HG03457 (cell line): ENCODE measurements at regions not wholly inside any gene's neighbourhood (a gene's known extent, or its start where the extent isn't known, plus 50 kb on each side); places are given as distances from the start of the nearest gene placed in this dataset.
"Not testable (repeated sequence)": the region's sequence is repeated elsewhere in the genome, so short reads cannot be mapped to it uniquely, and the experiment has no call there.

Experiments used
- ATAC-seq: cut with Tn5 transposase; IDR thresholded peaks from one replicate; pipeline ENCODE4 v1.9.1; 2021; ENCODE audit warnings: moderate number of reproducible peaks; ENCODE audit not compliant: unreplicated experiment

- ATAC-seq = no peak
Measured at GRCh38 chr1:87977145-87977544, 648.5 kb downstream of the LMO4 start.

DNA sequence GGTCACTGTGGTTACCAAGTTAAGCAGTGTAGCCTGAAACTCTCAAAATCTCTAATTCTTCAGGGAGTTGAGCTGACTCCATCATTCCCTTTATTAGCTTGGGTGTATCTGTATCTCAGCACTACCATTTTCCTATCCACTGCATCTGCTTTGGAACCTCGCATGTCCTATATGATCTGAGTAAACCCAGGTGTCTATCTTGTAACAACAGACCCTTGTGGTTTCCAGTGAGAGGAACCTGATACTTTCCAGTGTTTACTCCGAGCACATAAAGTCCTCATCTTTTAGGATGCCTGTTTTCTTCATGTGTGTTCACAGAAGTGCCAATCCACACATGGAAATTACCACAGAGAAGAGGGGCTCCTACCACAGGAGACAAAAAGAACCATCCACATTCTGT is 650.4 kb downstream of the LMO4 start:
- no peak for ATAC-seq

DNA sequence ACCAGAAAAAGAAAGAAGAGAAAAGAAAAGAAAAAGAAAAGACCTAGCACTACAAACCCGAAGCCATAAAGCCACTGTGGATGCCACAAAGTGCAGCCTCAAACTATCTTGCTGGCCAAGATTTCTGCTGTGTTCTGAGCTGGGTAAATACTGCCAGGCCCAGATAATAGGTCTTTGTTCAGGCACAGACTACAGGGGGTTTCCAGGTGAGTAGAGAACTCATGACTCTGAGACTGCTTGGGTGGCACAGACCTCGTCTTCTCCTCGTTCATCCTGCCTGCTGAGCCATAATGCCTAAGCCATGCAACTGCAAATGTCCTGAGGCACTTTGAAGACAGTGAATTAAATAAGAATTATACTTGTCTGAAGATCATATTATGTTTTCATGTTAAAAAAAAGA is 651.8 kb downstream of the LMO4 start:
- no peak for ATAC-seq

DNA sequence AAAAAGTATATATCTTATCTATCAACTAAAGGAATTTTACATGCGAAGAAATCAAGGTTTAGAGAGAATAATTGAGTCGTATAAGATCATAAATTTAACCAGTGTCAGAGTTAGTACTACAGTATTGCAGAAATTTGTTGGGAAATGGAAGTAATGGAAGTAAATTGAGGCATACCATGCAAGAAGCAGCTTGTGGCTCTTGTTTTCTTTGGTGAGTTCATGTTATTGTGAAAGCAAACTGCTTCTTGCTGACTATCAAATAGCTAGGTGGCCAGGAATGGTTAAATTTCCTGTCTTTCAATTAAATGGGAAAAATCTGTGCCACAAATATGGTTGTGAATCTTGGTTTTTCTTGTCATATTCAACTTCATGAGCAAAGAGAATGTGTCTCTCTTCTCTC is 652.7 kb downstream of the LMO4 start:
- ATAC-seq = no peak

DNA sequence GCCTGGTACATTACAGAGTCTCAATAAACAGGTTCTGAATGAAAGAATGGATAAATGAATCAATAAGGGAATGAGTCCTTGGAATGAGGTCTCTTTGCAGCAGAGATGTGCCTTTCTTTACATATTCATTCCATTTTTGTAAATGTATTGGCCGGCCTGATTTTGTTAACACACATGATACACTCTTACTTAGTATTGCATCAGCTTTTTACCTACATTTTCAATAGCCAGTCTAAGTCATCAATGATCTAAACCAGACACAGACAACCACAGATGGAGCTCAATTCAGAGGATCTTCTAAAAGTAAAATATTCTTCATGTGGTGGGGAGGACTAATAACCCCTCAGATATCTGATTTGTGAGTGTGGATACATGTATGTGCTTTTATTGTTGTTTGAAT is 653.1 kb downstream of the LMO4 start:
- ATAC-seq = no peak

DNA sequence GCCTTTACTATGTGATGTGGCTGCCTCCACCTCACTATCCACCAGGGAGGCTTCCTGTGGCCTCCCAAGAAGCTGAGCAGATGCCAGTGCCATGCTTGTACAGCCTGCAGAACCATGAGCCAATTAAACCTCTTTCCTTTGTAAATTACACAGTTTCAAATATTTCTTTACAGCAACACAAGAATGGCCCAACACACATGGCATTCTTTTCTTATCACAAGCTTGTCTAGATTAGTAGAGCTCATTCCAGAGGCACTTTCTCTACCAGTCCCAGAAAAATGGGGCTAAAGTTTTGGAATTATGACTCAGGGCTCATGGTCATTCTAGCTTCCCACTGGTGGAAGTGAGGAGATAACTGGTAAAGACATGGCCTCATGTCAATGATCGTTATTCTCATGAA is 655.2 kb downstream of the LMO4 start:
- no peak for ATAC-seq

GRCh38 chr1:87985071-87985470 is 656.4 kb downstream of the LMO4 start:
- no peak for ATAC-seq

GRCh38 chr1:87986130-87986866 is 657.6 kb downstream of the LMO4 start:
- no peak for ATAC-seq

GRCh38 chr1:87989346-87989745 is 660.7 kb downstream of the LMO4 start:
- no peak for ATAC-seq

DNA sequence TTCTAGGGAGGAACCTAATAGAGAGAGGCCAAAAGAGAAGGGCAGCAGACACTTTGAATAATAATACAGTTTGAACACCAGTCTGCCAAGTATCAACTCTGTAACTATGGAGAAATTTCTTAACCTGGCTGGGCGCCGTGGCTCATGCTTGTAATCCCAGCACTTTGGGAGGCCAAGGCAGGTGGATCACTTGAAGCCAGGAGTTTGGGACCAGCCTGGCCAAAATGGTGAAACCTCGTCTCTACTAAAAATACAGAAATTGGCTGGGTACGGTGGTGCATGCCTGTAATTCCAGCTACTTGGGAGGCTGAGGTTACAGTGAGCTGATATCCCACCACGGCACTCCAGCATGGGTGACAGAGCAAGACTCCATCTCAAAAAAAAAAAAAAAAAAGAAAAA is 663.9 kb downstream of the LMO4 start:
- ATAC-seq = not testable (repeated sequence)

GRCh38 chr1:87993051-87993450 is 664.4 kb downstream of the LMO4 start:
- no peak for ATAC-seq

DNA sequence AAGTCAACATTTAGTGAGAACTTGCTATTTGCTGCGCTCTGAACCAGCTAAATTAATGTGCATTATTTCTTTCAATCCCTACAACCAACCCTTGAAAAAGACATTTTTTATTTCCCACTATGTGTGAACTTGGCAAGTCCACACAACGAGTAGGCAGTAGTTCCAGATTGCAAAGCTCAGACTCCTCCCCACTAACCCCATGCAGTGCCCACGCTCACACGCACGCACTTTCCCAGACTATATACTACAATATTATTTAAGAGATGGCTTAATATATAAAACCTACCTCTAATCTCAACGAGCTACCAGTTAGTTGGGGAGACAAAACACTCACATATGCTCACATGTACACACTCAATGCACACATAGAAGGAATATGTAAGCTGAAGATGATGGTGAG is 671.2 kb downstream of the LMO4 start:
- ATAC-seq = no peak

DNA sequence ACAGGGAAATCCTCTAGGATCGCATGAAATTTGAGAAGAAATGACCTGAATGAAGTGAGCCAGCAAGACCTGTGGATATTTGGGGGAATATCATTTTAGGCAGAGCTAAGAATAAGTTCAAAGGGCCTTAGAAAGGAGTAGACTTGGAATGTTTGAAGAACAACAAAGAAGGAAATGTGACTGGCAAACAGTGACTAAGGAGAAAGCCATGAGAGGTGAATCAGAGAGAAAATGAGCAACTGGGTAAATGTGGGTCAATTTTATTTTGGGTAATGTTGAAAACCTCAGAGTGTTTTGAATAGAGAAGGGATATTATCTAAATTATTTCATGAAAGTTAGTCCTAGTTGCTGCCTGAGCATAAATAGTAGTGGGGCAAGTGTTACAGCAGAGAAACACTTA is 672.8 kb downstream of the LMO4 start:
- ATAC-seq = no peak

- no peak for ATAC-seq
Measured at GRCh38 chr1:88003255-88003654, 674.6 kb downstream of the LMO4 start.

DNA sequence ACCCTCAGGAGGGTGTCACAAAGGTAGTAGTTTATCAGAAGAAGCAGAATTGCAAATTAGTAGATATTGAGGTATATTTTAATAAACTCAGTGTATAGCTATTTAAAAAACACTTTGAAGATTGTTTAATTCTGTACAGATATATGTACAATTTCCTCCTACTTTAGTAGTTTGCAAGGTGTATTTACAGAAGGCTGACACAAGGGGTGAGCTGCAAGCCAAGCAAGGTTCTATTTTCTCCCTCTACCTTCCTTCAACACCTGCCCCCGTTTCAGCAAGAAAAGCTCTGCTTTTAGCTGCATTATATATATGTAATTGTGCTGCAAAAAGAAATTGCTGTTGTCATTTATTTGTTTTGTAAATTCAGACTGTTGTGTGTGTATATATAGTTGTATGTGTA is 674.2 kb upstream of the PKN2 start:
- ATAC-seq = no peak

DNA sequence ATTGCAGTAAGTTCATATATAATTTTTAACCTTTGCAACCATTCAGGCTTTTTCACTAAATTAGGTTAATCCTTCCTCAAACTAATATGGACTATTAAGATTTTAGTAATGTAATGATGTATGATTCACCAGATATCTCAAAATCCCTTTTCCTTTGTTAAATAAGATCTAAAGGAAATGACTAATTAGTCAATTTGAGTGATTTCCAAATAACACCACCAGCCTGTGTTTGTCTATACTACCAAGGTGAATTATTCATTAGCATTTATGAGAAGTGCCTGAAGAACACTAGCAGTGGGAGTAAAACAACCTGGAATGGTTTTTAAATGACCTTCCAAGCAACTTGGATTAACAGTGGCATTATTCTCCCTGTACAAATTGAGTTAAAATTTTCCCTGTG is 670.6 kb upstream of the PKN2 start:
- no peak for ATAC-seq

GRCh38 chr1:88014131-88014530 is 669.9 kb upstream of the PKN2 start:
- no peak for ATAC-seq

- ATAC-seq = no peak
Measured at GRCh38 chr1:88016947-88017346, 667.1 kb upstream of the PKN2 start.

DNA sequence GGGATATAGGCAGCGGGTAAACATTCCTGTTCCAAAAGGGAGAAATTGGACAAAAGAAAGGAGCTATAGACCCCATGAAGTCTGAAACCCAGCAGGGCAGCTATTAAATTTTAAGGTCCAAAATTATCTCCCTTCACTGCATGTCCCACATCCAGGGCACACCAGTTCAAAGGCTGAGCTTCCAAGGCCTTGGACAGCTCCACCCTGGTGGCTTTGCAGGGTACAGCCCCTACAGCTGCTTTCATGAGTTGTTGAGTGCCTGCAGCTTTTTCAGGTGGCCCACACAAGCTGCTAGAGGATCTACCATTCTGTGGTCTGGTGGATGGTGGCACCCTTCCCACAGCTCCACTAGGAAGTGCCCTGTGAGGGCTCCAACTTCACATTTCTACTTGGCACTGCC is 662.5 kb upstream of the PKN2 start:
- no peak for ATAC-seq

DNA sequence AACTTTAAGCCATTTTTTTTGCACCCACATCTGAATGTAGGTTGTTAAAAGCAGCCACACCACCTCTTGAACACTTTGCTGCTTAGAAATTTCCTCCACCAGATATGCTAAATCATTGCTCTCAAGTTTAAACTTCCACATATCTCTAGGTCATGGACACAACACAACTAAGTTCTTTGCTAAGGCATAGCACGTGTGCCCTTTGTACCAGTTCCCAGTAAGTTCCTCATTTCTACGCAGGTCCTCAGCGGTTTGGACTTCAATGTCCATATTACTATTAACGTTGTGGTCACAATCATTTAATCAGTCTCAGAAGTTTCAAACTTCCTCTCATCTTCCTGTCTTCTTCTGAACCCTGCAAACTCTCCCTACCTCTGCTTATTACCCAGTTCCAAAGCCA is 661.6 kb upstream of the PKN2 start:
- no peak for ATAC-seq

- no peak for ATAC-seq
Measured at GRCh38 chr1:88029142-88029541, 654.9 kb upstream of the PKN2 start.

GRCh38 chr1:88029899-88030298 is 654.2 kb upstream of the PKN2 start:
- no peak for ATAC-seq

GRCh38 chr1:88035578-88035977 is 648.5 kb upstream of the PKN2 start:
- no peak for ATAC-seq
